ENCODE measurements at regions not wholly inside any gene's neighbourhood (a gene's known extent, or its start where the extent isn't known, plus 50 kb on each side); places are given as distances from the start of the nearest gene placed in this dataset.

DNA sequence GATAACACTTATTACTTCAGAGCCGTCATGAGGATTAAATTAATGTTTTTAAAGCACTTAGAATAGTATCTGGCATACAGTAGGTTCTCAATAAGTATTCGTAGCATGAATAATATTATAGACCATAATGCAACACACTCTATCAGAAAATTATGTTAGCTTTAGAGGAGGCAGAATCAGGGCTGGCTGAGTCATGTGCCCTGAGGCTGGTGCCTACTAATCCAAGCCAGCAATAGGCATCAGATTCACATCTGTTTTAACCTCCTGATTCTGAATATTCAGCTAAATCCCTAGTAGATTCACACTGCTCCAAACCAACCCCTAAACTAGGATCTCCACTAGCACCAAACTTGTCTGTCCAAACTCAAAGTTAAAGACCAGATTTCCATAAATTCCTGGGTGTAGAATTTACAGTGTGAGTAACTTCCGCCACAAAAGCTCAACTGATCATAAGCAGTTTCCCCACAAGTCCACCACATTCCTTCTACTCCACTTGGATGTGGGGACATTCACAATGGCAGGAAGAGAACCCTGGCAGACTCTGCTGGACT lies 170.0 kb upstream of the DAPK1 start:
- no peak overlapping the region for H3K27ac Mint-ChIP-seq

GRCh38 chr9:87333802-87334201 lies 163.9 kb upstream of the DAPK1 start:
- Mint-ChIP-seq H3K27ac (no peak overlapping the region), H3K36me3 (peaks cover 8% of the 10 kb centered on the region), H3K4me3 (no peak overlapping the region), H3K4me1 (ENCODE audit: unreplicated experiment) (peaks cover 18% of the 10 kb centered on the region), H3K27me3 (peaks cover 7% of the 10 kb centered on the region), H3K9me3 (peaks cover 17% of the 10 kb centered on the region)
- TF ChIP-seq, protein P1, sequence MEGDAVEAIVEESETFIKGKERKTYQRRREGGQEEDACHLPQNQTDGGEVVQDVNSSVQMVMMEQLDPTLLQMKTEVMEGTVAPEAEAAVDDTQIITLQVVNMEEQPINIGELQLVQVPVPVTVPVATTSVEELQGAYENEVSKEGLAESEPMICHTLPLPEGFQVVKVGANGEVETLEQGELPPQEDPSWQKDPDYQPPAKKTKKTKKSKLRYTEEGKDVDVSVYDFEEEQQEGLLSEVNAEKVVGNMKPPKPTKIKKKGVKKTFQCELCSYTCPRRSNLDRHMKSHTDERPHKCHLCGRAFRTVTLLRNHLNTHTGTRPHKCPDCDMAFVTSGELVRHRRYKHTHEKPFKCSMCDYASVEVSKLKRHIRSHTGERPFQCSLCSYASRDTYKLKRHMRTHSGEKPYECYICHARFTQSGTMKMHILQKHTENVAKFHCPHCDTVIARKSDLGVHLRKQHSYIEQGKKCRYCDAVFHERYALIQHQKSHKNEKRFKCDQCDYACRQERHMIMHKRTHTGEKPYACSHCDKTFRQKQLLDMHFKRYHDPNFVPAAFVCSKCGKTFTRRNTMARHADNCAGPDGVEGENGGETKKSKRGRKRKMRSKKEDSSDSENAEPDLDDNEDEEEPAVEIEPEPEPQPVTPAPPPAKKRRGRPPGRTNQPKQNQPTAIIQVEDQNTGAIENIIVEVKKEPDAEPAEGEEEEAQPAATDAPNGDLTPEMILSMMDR (conservative IDR thresholded peaks at IDR 0.05), result no peak
- no peak for DNase-seq (ENCODE audit: extremely low spot score, unreplicated experiment)

More for the DNA sequence above, 170.0 kb upstream of the DAPK1 start:
- peaks cover 17% of the 10 kb centered on the region for H3K9me3 Mint-ChIP-seq
- peaks cover 8% of the 10 kb centered on the region for H3K36me3 Mint-ChIP-seq
- H3K4me3 Mint-ChIP-seq, result no peak overlapping the region
- TF ChIP-seq, protein P1 (conservative IDR thresholded peaks at IDR 0.05), result no peak
- peaks cover 13% of the 10 kb centered on the region for H3K4me1 Mint-ChIP-seq (ENCODE audit: unreplicated experiment)
- peaks cover 3% of the 10 kb centered on the region for H3K27me3 Mint-ChIP-seq
- DNase-seq (ENCODE audit: extremely low spot score, unreplicated experiment), result no peak

GRCh38 chr9:87334366-87334765 lies 163.3 kb upstream of the DAPK1 start:
- TF ChIP-seq, protein P1 (conservative IDR thresholded peaks at IDR 0.05), result no peak
- peaks cover 20% of the 10 kb centered on the region for H3K4me1 Mint-ChIP-seq (ENCODE audit: unreplicated experiment)
- no peak for DNase-seq (ENCODE audit: extremely low spot score, unreplicated experiment)
- peaks cover 8% of the 10 kb centered on the region for H3K36me3 Mint-ChIP-seq
- peaks cover 17% of the 10 kb centered on the region for H3K9me3 Mint-ChIP-seq
- H3K27ac Mint-ChIP-seq, result no peak overlapping the region
- H3K4me3 Mint-ChIP-seq, result no peak overlapping the region
- H3K27me3 Mint-ChIP-seq, result peaks cover 7% of the 10 kb centered on the region

DNA sequence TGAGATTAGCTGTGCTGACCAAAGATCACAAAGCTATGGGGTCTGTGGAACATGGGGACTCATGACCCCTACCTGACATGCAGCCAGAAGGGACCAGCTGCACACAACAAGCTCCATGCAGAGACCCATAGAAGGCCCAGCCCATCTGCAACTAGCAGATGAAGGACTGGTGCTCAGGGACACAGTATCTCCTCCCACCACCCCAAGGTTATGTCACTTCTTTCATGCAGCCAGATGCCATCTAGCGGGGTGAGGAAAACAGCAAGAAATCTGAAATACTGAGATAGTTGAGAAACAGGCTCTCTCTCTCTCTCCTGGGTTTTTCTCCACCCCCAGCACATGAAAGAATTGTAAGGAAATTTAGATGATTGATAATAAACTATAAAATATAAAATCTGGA lies 161.3 kb upstream of the DAPK1 start:
- peaks cover 7% of the 10 kb centered on the region for H3K27me3 Mint-ChIP-seq
- H3K4me3 Mint-ChIP-seq, result no peak overlapping the region
- TF ChIP-seq, protein P1 (conservative IDR thresholded peaks at IDR 0.05), result no peak
- H3K27ac Mint-ChIP-seq, result no peak overlapping the region
- no peak for DNase-seq (ENCODE audit: extremely low spot score, unreplicated experiment)
- peaks cover 5% of the 10 kb centered on the region for H3K9me3 Mint-ChIP-seq
- H3K4me1 Mint-ChIP-seq (ENCODE audit: unreplicated experiment), result peaks cover 24% of the 10 kb centered on the region
- H3K36me3 Mint-ChIP-seq, result peaks cover 3% of the 10 kb centered on the region

DNA sequence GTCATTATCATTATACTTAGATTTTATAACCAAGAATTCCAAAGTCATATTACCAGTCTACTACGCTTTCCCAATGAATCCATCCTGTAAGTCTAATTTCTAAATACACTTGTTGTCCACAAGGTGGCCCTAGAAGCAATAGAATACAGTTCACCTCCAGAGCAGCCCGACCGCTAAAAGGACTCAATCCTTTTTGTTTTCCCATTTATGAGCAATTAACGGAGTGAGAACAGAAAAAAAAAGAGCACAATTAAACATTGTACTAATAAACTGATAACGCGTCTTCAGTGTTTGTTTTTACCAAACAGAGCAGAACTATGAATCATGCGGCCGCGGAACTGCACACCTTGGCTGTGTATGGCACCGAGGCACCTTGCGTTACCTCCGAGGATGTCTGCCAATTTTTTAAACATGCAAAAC lies 160.7 kb upstream of the DAPK1 start:
- peaks cover 7% of the 10 kb centered on the region for H3K27me3 Mint-ChIP-seq
- DNase-seq (ENCODE audit: extremely low spot score, unreplicated experiment), result no peak
- no peaks in the 10 kb centered on the region for H3K9me3 Mint-ChIP-seq
- no peaks in the 10 kb centered on the region for H3K36me3 Mint-ChIP-seq
- H3K27ac Mint-ChIP-seq, result peak overlapping the region; percentile 55
- peak overlapping the region; percentile 88 for H3K4me3 Mint-ChIP-seq
- H3K4me1 Mint-ChIP-seq (ENCODE audit: unreplicated experiment), result peaks cover 24% of the 10 kb centered on the region
- TF ChIP-seq, protein P1 (conservative IDR thresholded peaks at IDR 0.05), result peak; percentile 94
